Erythroblast (primary cell): ENCODE measurements at regions not wholly inside any gene's neighbourhood (a gene's known extent, or its start where the extent isn't known, plus 50 kb on each side); places are given as distances from the start of the nearest gene placed in this dataset.
"Not testable (repeated sequence)": the region's sequence is repeated elsewhere in the genome, so short reads cannot be mapped to it uniquely, and the experiment has no call there.

Experiments
- GATA1 ChIP-seq: IDR thresholded peaks from 2 replicates; pipeline ENCODE4 v1.6.1; 2011; ENCODE audit warnings: low read depth, mild to moderate bottlenecking, control low read depth, low read length, moderate library complexity
- POLR2A ChIP-seq: IDR thresholded peaks from 2 replicates; pipeline ENCODE4 v1.6.1; 2011; ENCODE audit warnings: mild to moderate bottlenecking, low read length

- TF ChIP-seq POLR2A, GATA1: not testable (repeated sequence)
Observed at GRCh38 chr17:30708241-30709078, 116.0 kb downstream of the CRLF3 start.
